CD4-positive, alpha-beta T cell treated with Interleukin-15 for 4 hours (primary cell): ENCODE measurements at regions not wholly inside any gene's neighbourhood (a gene's known extent, or its start where the extent isn't known, plus 50 kb on each side); places are given as distances from the start of the nearest gene placed in this dataset.

Source experiments
- DNase-seq: peaks from one replicate; pipeline ENCODE4 v3.0.0-alpha.2; 2020; ENCODE audit warnings: low spot score

- DNase-seq: no peak
These were observed 425.3 kb upstream of the ANKRD30A start for GRCh38 chr10:36700123-36700522.

GRCh38 chr10:36692759-36693158, 432.6 kb upstream of the ANKRD30A start:
- DNase-seq: no peak

GRCh38 chr10:36688717-36689116, 436.7 kb upstream of the ANKRD30A start:
- DNase-seq: no peak

- no peak for DNase-seq
These were observed 442.0 kb upstream of the ANKRD30A start for GRCh38 chr10:36683421-36683820.

- DNase-seq: no peak
These were observed 443.4 kb upstream of the ANKRD30A start for GRCh38 chr10:36681751-36682632.

GRCh38 chr10:36679554-36679953, 445.8 kb upstream of the ANKRD30A start:
- DNase-seq: no peak

GRCh38 chr10:36677431-36677768, 448.0 kb upstream of the ANKRD30A start:
- no peak for DNase-seq

GRCh38 chr10:36676756-36677430, 448.5 kb upstream of the ANKRD30A start:
- no peak for DNase-seq

GRCh38 chr10:36676321-36676720, 449.1 kb upstream of the ANKRD30A start:
- no peak for DNase-seq

- DNase-seq: no peak
These were observed 449.9 kb upstream of the ANKRD30A start for GRCh38 chr10:36675458-36675880.

GRCh38 chr10:36671607-36672006, 453.8 kb upstream of the ANKRD30A start:
- no peak for DNase-seq

GRCh38 chr10:36670621-36671402, 454.6 kb upstream of the ANKRD30A start:
- DNase-seq: no peak

- DNase-seq: no peak
These were observed 455.6 kb upstream of the ANKRD30A start for GRCh38 chr10:36669615-36670352.

- DNase-seq: no peak
These were observed 458.9 kb upstream of the ANKRD30A start for GRCh38 chr10:36666451-36666850.

- DNase-seq: no peak
These were observed 462.8 kb upstream of the ANKRD30A start for GRCh38 chr10:36662571-36662970.

- no peak for DNase-seq
These were observed 475.1 kb upstream of the ANKRD30A start for GRCh38 chr10:36650274-36650673.

- DNase-seq: no peak
These were observed 477.9 kb upstream of the ANKRD30A start for GRCh38 chr10:36647540-36647939.

GRCh38 chr10:36640626-36641025, 484.8 kb upstream of the ANKRD30A start:
- DNase-seq: no peak

- no peak for DNase-seq
These were observed 486.8 kb upstream of the ANKRD30A start for GRCh38 chr10:36638462-36639155.

- DNase-seq: no peak
These were observed 488.5 kb upstream of the ANKRD30A start for GRCh38 chr10:36636879-36637278.

- no peak for DNase-seq
These were observed 489.0 kb upstream of the ANKRD30A start for GRCh38 chr10:36636285-36636839.
